Activated CD4-positive, alpha-beta T cell treated with anti-CD3 and anti-CD28 coated beads, Interleukin-2, amount 10 ng/mL, durations not matched to agents 24 days and 14 days (primary cell): ENCODE measurements at regions not wholly inside any gene's neighbourhood (a gene's known extent, or its start where the extent isn't known, plus 50 kb on each side); places are given as distances from the start of the nearest gene placed in this dataset.

Source experiments
- DNase-seq: peaks from one replicate; pipeline ENCODE4 v3.0.0; 2022
- H3K27ac Mint-ChIP-seq: one replicate; pipeline ENCODE4 v1.8.0; 2022; ENCODE audit warnings: mild to moderate bottlenecking, mixed read lengths
- H3K27me3 Mint-ChIP-seq: one replicate; pipeline ENCODE4 v1.8.0; 2022; ENCODE audit warnings: mixed read lengths
- H3K36me3 Mint-ChIP-seq: one replicate; pipeline ENCODE4 v1.8.0; 2022; ENCODE audit warnings: low read depth, mild to moderate bottlenecking, mixed read lengths
- H3K4me1 Mint-ChIP-seq: one replicate; pipeline ENCODE4 v1.8.0; 2021; ENCODE audit warnings: mixed read lengths
- H3K4me3 Mint-ChIP-seq: one replicate; pipeline ENCODE4 v1.8.0; 2022; ENCODE audit warnings: mild to moderate bottlenecking, moderate library complexity, mixed read lengths
- H3K9me3 Mint-ChIP-seq: one replicate; pipeline ENCODE4 v1.8.0; 2021; ENCODE audit warnings: mixed read lengths
- intact Hi-C: fragments of 100-400 bp; cut with micrococcal nuclease; formaldehyde crosslinking; loops from one replicate; pipeline ENCODE4 v1.15.1; 2023

- intact Hi-C loops, result no loop called here
- peaks cover 13% of the 10 kb centered on the region for H3K27me3 Mint-ChIP-seq
- H3K4me1 Mint-ChIP-seq, result no peaks in the 10 kb centered on the region
Measured at GRCh38 chr1:10953505-10954193, 58.8 kb upstream of the TARDBP start.

GRCh38 chr1:10957133-10957532 is 55.3 kb upstream of the TARDBP start:
- Mint-ChIP-seq H3K4me3 (no peak overlapping the region), H3K9me3 (no peaks in the 10 kb centered on the region), H3K27me3 (peaks cover 17% of the 10 kb centered on the region), H3K27ac (no peak overlapping the region), H3K36me3 (no peaks in the 10 kb centered on the region), H3K4me1 (no peaks in the 10 kb centered on the region)
- no peak for DNase-seq
- intact Hi-C loops, result no loop called here

More at GRCh38 chr1:10953505-10954193, 58.8 kb upstream of the TARDBP start:
- H3K9me3 Mint-ChIP-seq, result no peaks in the 10 kb centered on the region
- no peak overlapping the region for H3K27ac Mint-ChIP-seq
- DNase-seq, result no peak
- no peak overlapping the region for H3K4me3 Mint-ChIP-seq
- no peaks in the 10 kb centered on the region for H3K36me3 Mint-ChIP-seq

DNA sequence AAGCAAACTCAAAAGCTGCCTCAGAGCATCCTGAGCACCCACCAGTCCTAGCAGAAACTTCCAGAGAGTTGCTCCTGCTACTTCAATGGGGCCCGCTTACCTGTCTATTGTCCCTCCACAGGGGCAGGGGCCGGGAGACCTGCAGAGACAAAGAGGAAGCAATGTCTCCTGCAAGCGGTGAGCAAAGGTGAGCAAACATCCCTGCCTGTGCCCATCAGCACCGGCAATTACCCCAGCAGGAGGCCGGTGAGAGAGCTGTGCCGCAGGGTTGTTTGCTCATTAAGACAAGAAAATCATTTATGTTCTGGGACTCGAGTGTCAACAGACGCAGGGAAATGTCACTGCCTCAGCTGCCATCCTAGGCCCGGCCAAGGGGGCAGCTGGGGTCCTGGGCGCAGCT is 53.8 kb upstream of the TARDBP start:
- Mint-ChIP-seq H3K4me3 (no peak overlapping the region), H3K27ac (no peak overlapping the region), H3K9me3 (no peaks in the 10 kb centered on the region), H3K27me3 (peaks cover 15% of the 10 kb centered on the region), H3K36me3 (no peaks in the 10 kb centered on the region), H3K4me1 (no peaks in the 10 kb centered on the region)
- intact Hi-C loops, result no loop called here
- no peak for DNase-seq

GRCh38 chr1:10960411-10961299 is 51.8 kb upstream of the TARDBP start:
- peak; percentile 94 for DNase-seq
- Mint-ChIP-seq H3K36me3 (no peaks in the 10 kb centered on the region), H3K27ac (no peak overlapping the region), H3K4me3 (no peak overlapping the region), H3K27me3 (peaks cover 21% of the 10 kb centered on the region), H3K9me3 (no peaks in the 10 kb centered on the region), H3K4me1 (peaks cover 7% of the 10 kb centered on the region)
- intact Hi-C loops, result no loop called here

DNA sequence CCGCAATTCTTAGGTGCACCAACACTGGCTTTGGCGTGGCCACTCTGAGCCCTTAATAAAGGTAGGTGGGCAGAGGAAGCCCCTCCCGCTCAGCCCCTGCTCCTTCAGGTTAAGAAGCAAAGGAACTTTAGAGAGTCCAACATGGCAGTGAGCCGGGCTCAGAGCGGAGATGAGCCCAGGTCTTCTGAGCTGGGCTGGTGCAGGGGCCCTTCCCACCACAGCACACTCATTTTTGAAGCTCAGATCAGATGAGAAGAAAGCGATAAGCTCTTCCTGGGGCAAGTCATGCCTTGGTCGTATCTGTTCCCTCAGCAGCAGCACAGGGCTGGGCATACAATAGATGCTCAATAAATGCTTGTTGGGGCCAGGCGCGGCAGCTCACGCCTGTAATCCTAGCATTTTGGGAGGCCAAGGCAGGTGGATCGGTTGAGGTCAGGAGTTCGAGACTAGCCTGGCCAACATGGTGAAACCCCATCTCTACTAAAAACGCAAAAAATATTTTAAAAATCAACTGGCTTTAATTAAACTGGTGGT is 51.1 kb upstream of the TARDBP start:
- Mint-ChIP-seq H3K27ac (no peak overlapping the region), H3K36me3 (no peaks in the 10 kb centered on the region), H3K4me1 (peaks cover 9% of the 10 kb centered on the region), H3K9me3 (no peaks in the 10 kb centered on the region), H3K4me3 (no peak overlapping the region), H3K27me3 (peaks cover 23% of the 10 kb centered on the region)
- no peak for DNase-seq
- intact Hi-C loops, result no loop called here

GRCh38 chr1:10962483-10962882 is 50.0 kb upstream of the TARDBP start:
- Mint-ChIP-seq H3K4me1 (peaks cover 9% of the 10 kb centered on the region), H3K9me3 (no peaks in the 10 kb centered on the region), H3K27me3 (peaks cover 29% of the 10 kb centered on the region), H3K27ac (no peak overlapping the region), H3K4me3 (no peak overlapping the region), H3K36me3 (no peaks in the 10 kb centered on the region)
- intact Hi-C loops, result no loop called here
- DNase-seq, result no peak
